ENCODE measurements at regions not wholly inside any gene's neighbourhood (a gene's known extent, or its start where the extent isn't known, plus 50 kb on each side); places are given as distances from the start of the nearest gene placed in this dataset.

DNA sequence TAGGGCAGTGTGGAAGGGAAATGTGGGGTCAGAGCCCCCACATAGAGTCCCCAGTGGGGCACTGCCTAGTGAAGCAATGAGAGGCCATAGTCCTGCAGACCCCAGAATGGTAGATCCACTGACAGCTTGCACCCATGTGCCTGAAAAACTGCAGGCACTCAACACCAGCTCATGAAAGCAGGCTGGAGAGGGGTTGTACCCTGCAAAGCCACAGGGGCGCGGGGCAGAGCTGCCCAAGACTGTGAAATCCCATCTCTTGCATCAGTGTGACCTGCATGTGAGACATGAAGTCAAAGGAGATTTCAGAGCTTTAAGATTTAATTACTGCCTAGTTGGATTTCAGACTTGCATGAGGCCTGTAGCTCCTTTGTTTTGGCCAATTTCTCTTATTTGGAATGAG is 224.0 kb downstream of the TXNL1 start:
- no peak overlapping the region for H3K27ac ChIP-seq (ENCODE audit: low read length)
- TF ChIP-seq CTCF (IDR thresholded peaks at IDR 0.05; ENCODE audit: borderline replicate concordance, extremely low read depth, low read length, poor library complexity, severe bottlenecking) (no peak), EZH2 (IDR thresholded peaks at IDR 0.05; ENCODE audit: borderline replicate concordance, low read depth, low read length, severe bottlenecking) (no peak)
- no peak overlapping the region for H3K4me3 ChIP-seq (ENCODE audit: low read depth in 1 of 2, low read length in 2 of 2)
- no peaks in the 10 kb centered on the region for H3K4me1 ChIP-seq (ENCODE audit: insufficient read depth, low read length)
- DNase-seq (no peak), ATAC-seq (ENCODE audit: insufficient read depth, low read depth) (no peak)
- no peaks in the 10 kb centered on the region for H3K36me3 ChIP-seq (ENCODE audit: insufficient read depth, low read length)
- H3K27me3 ChIP-seq (ENCODE audit: insufficient read depth, low read length, poor library complexity), result no peaks in the 10 kb centered on the region
- no peak overlapping the region for H2AFZ ChIP-seq (ENCODE audit: low read depth, low read length)
- H3K79me2 ChIP-seq (ENCODE audit: insufficient read depth, low read length), result no peaks in the 10 kb centered on the region
- H3K4me2 ChIP-seq (ENCODE audit: insufficient read depth, low read length), result no peak overlapping the region
- H3K9ac ChIP-seq (ENCODE audit: low read depth, low read length), result no peak overlapping the region
- no peaks in the 10 kb centered on the region for H3K9me3 ChIP-seq (ENCODE audit: insufficient read depth, low read length, severe bottlenecking)
- no peaks in the 10 kb centered on the region for H4K20me1 ChIP-seq (ENCODE audit: insufficient read depth, low read length)

GRCh38 chr18:56413862-56414261 is 224.5 kb downstream of the TXNL1 start:
- no peaks in the 10 kb centered on the region for H3K9me3 ChIP-seq (ENCODE audit: insufficient read depth, low read length, severe bottlenecking)
- TF ChIP-seq CTCF (IDR thresholded peaks at IDR 0.05; ENCODE audit: borderline replicate concordance, extremely low read depth, low read length, poor library complexity, severe bottlenecking) (no peak), EZH2 (IDR thresholded peaks at IDR 0.05; ENCODE audit: borderline replicate concordance, low read depth, low read length, severe bottlenecking) (no peak)
- H3K27me3 ChIP-seq (ENCODE audit: insufficient read depth, low read length, poor library complexity), result no peaks in the 10 kb centered on the region
- no peak overlapping the region for H3K9ac ChIP-seq (ENCODE audit: low read depth, low read length)
- H3K36me3 ChIP-seq (ENCODE audit: insufficient read depth, low read length), result no peaks in the 10 kb centered on the region
- H3K27ac ChIP-seq (ENCODE audit: low read length), result no peak overlapping the region
- DNase-seq (no peak), ATAC-seq (ENCODE audit: insufficient read depth, low read depth) (no peak)
- no peak overlapping the region for H2AFZ ChIP-seq (ENCODE audit: low read depth, low read length)
- no peaks in the 10 kb centered on the region for H4K20me1 ChIP-seq (ENCODE audit: insufficient read depth, low read length)
- H3K79me2 ChIP-seq (ENCODE audit: insufficient read depth, low read length), result no peaks in the 10 kb centered on the region
- no peak overlapping the region for H3K4me3 ChIP-seq (ENCODE audit: low read depth in 1 of 2, low read length in 2 of 2)
- H3K4me1 ChIP-seq (ENCODE audit: insufficient read depth, low read length), result no peaks in the 10 kb centered on the region
- no peak overlapping the region for H3K4me2 ChIP-seq (ENCODE audit: insufficient read depth, low read length)

DNA sequence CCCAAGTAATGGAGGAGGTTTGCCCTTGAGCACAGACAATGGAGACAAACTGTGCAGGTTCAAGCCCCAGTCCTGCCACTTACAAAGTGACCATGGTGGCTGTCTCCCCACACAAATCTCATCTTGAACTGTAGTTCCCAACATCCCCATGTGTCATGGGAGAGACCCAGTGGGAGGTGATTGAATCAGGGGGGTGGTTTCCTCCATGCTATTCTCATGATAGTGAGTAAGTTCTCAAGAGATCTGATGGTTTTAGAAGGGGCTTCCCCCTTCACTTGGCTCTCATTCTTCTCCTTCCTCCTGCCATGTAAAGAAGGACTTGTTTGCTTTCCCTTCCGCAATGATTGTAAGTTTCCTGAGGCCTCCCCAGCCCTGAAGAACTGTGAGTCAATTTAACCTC is 225.4 kb downstream of the TXNL1 start:
- Histone ChIP-seq H3K36me3 (ENCODE audit: insufficient read depth, low read length) (no peaks in the 10 kb centered on the region), H3K4me1 (ENCODE audit: insufficient read depth, low read length) (no peaks in the 10 kb centered on the region), H3K4me3 (ENCODE audit: low read depth in 1 of 2, low read length in 2 of 2) (no peak overlapping the region), H3K27me3 (ENCODE audit: insufficient read depth, low read length, poor library complexity) (no peaks in the 10 kb centered on the region), H3K27ac (ENCODE audit: low read length) (no peak overlapping the region), H3K4me2 (ENCODE audit: insufficient read depth, low read length) (no peak overlapping the region), H3K9me3 (ENCODE audit: insufficient read depth, low read length, severe bottlenecking) (no peaks in the 10 kb centered on the region), H2AFZ (ENCODE audit: low read depth, low read length) (no peak overlapping the region), H3K9ac (ENCODE audit: low read depth, low read length) (no peak overlapping the region), H4K20me1 (ENCODE audit: insufficient read depth, low read length) (no peaks in the 10 kb centered on the region), H3K79me2 (ENCODE audit: insufficient read depth, low read length) (no peaks in the 10 kb centered on the region)
- no peak for TF ChIP-seq EZH2 (IDR thresholded peaks at IDR 0.05; ENCODE audit: borderline replicate concordance, low read depth, low read length, severe bottlenecking)
- TF ChIP-seq CTCF (IDR thresholded peaks at IDR 0.05; ENCODE audit: borderline replicate concordance, extremely low read depth, low read length, poor library complexity, severe bottlenecking), result no peak
- ATAC-seq (ENCODE audit: insufficient read depth, low read depth) (no peak), DNase-seq (no peak)

GRCh38 chr18:56409736-56410135 is 228.7 kb downstream of the TXNL1 start:
- H3K4me3 ChIP-seq (ENCODE audit: low read depth in 1 of 2, low read length in 2 of 2), result no peak overlapping the region
- TF ChIP-seq EZH2 (IDR thresholded peaks at IDR 0.05; ENCODE audit: borderline replicate concordance, low read depth, low read length, severe bottlenecking), result no peak
- TF ChIP-seq CTCF (IDR thresholded peaks at IDR 0.05; ENCODE audit: borderline replicate concordance, extremely low read depth, low read length, poor library complexity, severe bottlenecking), result no peak
- ATAC-seq (ENCODE audit: insufficient read depth, low read depth) (no peak), DNase-seq (no peak)
- H3K27me3 ChIP-seq (ENCODE audit: insufficient read depth, low read length, poor library complexity), result no peaks in the 10 kb centered on the region
- H3K9me3 ChIP-seq (ENCODE audit: insufficient read depth, low read length, severe bottlenecking), result no peaks in the 10 kb centered on the region
- H3K27ac ChIP-seq (ENCODE audit: low read length), result no peak overlapping the region
- no peaks in the 10 kb centered on the region for H3K36me3 ChIP-seq (ENCODE audit: insufficient read depth, low read length)
- no peak overlapping the region for H2AFZ ChIP-seq (ENCODE audit: low read depth, low read length)
- no peaks in the 10 kb centered on the region for H3K4me1 ChIP-seq (ENCODE audit: insufficient read depth, low read length)
- H3K4me2 ChIP-seq (ENCODE audit: insufficient read depth, low read length), result no peak overlapping the region
- H4K20me1 ChIP-seq (ENCODE audit: insufficient read depth, low read length), result no peaks in the 10 kb centered on the region
- H3K79me2 ChIP-seq (ENCODE audit: insufficient read depth, low read length), result no peaks in the 10 kb centered on the region
- no peak overlapping the region for H3K9ac ChIP-seq (ENCODE audit: low read depth, low read length)
